ENCODE measurements at regions not wholly inside any gene's neighbourhood (a gene's known extent, or its start where the extent isn't known, plus 50 kb on each side); places are given as distances from the start of the nearest gene placed in this dataset.

DNA sequence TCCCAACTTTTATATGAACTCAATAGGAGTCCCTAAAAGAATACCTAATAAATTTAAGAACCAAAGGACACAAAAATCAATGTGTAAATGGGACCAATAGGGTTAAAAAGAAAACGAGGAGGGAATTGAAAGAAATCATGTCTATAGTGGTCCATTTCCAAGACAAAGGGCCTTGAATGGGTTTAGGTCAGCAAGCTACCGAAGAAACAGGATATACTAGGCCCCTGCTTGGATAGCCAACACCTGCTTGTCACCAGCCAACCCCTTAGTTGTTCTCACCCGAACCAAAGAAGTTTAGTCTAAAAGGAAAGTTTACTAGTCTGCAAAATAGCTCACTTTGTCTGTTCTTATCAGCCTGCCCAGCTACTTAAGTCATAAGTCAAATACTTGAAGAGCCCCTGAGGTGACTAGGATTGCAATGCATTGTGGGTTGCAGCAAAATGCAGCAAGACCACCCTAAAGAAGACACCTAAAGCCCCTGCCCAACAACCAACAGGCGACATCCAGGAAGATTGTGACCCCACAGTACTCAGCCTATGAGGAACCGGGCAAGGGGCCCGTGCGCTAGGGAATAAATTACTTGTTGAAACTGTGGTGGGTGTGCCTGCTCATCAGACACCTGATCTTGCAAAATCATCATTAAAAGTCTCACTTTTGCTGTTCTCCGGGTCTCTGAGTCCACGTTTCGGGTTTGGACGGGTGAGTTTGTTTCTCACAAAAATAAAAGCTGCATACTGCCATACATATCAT lies 183.9 kb upstream of the PPP1R26 start:
- Histone ChIP-seq H3K9me2 (ENCODE audit: insufficient read depth, low read length) (no peaks in the 10 kb centered on the region), H4K20me1 (ENCODE audit: insufficient read depth) (no peaks in the 10 kb centered on the region), H3K9ac (ENCODE audit: low read length) (no peak overlapping the region), H3K9me3 (ENCODE audit: low read length) (no peaks in the 10 kb centered on the region), H3K79me2 (replicated peaks; ENCODE audit: insufficient read depth, low read length) (no peaks in the 10 kb centered on the region), H3K4me3 (ENCODE audit: low read length) (no peak overlapping the region), H2AFZ (ENCODE audit: low read depth, low read length) (no peak overlapping the region), H3K4me2 (ENCODE audit: low read length) (no peak overlapping the region), H3F3A (ENCODE audit: insufficient read depth, low read length, poor library complexity, severe bottlenecking) (no peaks in the 10 kb centered on the region), H3K36me3 (ENCODE audit: insufficient read depth, low read length) (no peaks in the 10 kb centered on the region), H3K27ac (ENCODE audit: low read length) (no peak overlapping the region), H3K27me3 (ENCODE audit: insufficient read depth, low read depth, low read length) (no peaks in the 10 kb centered on the region)
- TF ChIP-seq MXI1 (conservative IDR thresholded peaks at IDR 0.05; ENCODE audit: poor library complexity, severe bottlenecking) (no peak), RAD21 (conservative IDR thresholded peaks at IDR 0.05) (no peak), EP300 (conservative IDR thresholded peaks at IDR 0.05; ENCODE audit: poor library complexity, severe bottlenecking) (no peak), TAF1 (IDR thresholded peaks at IDR 0.05; ENCODE audit: low read depth) (no peak), POLR2AphosphoS5 (IDR thresholded peaks at IDR 0.05) (no peak), SMC3 (conservative IDR thresholded peaks at IDR 0.05; ENCODE audit: poor library complexity) (no peak), EZH2 (IDR thresholded peaks at IDR 0.05; ENCODE audit: borderline replicate concordance, insufficient read depth, low read length, poor library complexity, severe bottlenecking) (no peak)
- TF ChIP-seq, protein P1, sequence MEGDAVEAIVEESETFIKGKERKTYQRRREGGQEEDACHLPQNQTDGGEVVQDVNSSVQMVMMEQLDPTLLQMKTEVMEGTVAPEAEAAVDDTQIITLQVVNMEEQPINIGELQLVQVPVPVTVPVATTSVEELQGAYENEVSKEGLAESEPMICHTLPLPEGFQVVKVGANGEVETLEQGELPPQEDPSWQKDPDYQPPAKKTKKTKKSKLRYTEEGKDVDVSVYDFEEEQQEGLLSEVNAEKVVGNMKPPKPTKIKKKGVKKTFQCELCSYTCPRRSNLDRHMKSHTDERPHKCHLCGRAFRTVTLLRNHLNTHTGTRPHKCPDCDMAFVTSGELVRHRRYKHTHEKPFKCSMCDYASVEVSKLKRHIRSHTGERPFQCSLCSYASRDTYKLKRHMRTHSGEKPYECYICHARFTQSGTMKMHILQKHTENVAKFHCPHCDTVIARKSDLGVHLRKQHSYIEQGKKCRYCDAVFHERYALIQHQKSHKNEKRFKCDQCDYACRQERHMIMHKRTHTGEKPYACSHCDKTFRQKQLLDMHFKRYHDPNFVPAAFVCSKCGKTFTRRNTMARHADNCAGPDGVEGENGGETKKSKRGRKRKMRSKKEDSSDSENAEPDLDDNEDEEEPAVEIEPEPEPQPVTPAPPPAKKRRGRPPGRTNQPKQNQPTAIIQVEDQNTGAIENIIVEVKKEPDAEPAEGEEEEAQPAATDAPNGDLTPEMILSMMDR (IDR thresholded peaks at IDR 0.05; ENCODE audit: poor library complexity, severe bottlenecking) = no peak
- TF ChIP-seq, protein P2, sequence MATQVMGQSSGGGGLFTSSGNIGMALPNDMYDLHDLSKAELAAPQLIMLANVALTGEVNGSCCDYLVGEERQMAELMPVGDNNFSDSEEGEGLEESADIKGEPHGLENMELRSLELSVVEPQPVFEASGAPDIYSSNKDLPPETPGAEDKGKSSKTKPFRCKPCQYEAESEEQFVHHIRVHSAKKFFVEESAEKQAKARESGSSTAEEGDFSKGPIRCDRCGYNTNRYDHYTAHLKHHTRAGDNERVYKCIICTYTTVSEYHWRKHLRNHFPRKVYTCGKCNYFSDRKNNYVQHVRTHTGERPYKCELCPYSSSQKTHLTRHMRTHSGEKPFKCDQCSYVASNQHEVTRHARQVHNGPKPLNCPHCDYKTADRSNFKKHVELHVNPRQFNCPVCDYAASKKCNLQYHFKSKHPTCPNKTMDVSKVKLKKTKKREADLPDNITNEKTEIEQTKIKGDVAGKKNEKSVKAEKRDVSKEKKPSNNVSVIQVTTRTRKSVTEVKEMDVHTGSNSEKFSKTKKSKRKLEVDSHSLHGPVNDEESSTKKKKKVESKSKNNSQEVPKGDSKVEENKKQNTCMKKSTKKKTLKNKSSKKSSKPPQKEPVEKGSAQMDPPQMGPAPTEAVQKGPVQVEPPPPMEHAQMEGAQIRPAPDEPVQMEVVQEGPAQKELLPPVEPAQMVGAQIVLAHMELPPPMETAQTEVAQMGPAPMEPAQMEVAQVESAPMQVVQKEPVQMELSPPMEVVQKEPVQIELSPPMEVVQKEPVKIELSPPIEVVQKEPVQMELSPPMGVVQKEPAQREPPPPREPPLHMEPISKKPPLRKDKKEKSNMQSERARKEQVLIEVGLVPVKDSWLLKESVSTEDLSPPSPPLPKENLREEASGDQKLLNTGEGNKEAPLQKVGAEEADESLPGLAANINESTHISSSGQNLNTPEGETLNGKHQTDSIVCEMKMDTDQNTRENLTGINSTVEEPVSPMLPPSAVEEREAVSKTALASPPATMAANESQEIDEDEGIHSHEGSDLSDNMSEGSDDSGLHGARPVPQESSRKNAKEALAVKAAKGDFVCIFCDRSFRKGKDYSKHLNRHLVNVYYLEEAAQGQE (IDR thresholded peaks at IDR 0.05; ENCODE audit: borderline replicate concordance) = no peak

DNA sequence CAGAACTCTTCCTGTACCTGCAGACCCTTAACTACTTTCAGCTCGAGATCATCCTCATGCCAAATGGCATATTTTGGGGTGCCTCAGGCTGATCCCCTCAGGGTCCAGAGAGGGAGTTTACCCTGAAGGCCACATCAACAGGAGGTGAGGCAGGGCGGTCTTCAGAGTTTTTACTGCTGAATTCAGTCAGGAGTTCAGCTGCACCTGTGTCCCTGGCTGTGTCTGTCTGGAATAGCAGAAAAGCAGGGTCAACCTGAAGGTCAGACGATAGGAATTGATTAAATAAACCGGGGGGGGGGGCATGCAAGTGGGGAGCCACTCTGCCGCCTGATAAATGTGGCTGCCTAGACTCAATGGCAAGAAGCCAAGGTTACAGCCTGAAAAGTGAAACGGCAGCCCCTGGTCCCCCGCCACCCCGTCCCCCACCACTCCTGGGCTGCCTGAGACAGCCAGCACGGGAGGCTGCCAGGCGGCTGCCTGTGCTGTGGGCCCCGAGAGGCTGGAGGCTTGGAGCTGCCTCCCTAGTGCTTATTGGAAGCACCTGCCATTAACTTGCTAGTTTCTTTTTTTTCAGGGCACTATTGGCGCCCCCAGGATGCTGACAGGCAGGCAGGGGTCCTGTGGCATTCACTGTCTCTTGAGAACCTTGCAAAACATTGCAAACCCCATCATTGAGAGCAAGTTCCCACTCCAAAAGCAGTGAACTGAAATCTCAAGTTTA lies 182.7 kb upstream of the PPP1R26 start:
- Histone ChIP-seq H4K20me1 (ENCODE audit: insufficient read depth) (no peaks in the 10 kb centered on the region), H3F3A (ENCODE audit: insufficient read depth, low read length, poor library complexity, severe bottlenecking) (no peaks in the 10 kb centered on the region), H3K9me2 (ENCODE audit: insufficient read depth, low read length) (no peaks in the 10 kb centered on the region), H3K27me3 (ENCODE audit: insufficient read depth, low read depth, low read length) (no peaks in the 10 kb centered on the region), H3K36me3 (ENCODE audit: insufficient read depth, low read length) (no peaks in the 10 kb centered on the region), H2AFZ (ENCODE audit: low read depth, low read length) (no peak overlapping the region), H3K4me3 (ENCODE audit: low read length) (no peak overlapping the region), H3K27ac (ENCODE audit: low read length) (no peak overlapping the region), H3K9me3 (ENCODE audit: low read length) (no peaks in the 10 kb centered on the region), H3K79me2 (replicated peaks; ENCODE audit: insufficient read depth, low read length) (no peaks in the 10 kb centered on the region), H3K4me2 (ENCODE audit: low read length) (no peak overlapping the region), H3K9ac (ENCODE audit: low read length) (no peak overlapping the region)
- TF ChIP-seq EP300 (conservative IDR thresholded peaks at IDR 0.05; ENCODE audit: poor library complexity, severe bottlenecking) (no peak), RAD21 (conservative IDR thresholded peaks at IDR 0.05) (no peak), SMC3 (conservative IDR thresholded peaks at IDR 0.05; ENCODE audit: poor library complexity) (no peak), MXI1 (conservative IDR thresholded peaks at IDR 0.05; ENCODE audit: poor library complexity, severe bottlenecking) (no peak), TAF1 (IDR thresholded peaks at IDR 0.05; ENCODE audit: low read depth) (no peak), EZH2 (IDR thresholded peaks at IDR 0.05; ENCODE audit: borderline replicate concordance, insufficient read depth, low read length, poor library complexity, severe bottlenecking) (no peak), POLR2AphosphoS5 (IDR thresholded peaks at IDR 0.05) (no peak)
- TF ChIP-seq, protein P1 (IDR thresholded peaks at IDR 0.05; ENCODE audit: poor library complexity, severe bottlenecking) = no peak
- TF ChIP-seq, protein P2 (IDR thresholded peaks at IDR 0.05; ENCODE audit: borderline replicate concordance) = no peak
